ENCODE measurements at regions not wholly inside any gene's neighbourhood (a gene's known extent, or its start where the extent isn't known, plus 50 kb on each side); places are given as distances from the start of the nearest gene placed in this dataset.
"Not testable (repeated sequence)": the region's sequence is repeated elsewhere in the genome, so short reads cannot be mapped to it uniquely, and the experiment has no call there.

GRCh38 chr4:12461576-12461975 lies 1022.6 kb downstream of the RAB28 start:
- not testable (repeated sequence) for TF ChIP-seq CTCF (conservative IDR thresholded peaks at IDR 0.05; ENCODE audit: low read depth in 2 of 2)
- TF ChIP-seq, protein P1, sequence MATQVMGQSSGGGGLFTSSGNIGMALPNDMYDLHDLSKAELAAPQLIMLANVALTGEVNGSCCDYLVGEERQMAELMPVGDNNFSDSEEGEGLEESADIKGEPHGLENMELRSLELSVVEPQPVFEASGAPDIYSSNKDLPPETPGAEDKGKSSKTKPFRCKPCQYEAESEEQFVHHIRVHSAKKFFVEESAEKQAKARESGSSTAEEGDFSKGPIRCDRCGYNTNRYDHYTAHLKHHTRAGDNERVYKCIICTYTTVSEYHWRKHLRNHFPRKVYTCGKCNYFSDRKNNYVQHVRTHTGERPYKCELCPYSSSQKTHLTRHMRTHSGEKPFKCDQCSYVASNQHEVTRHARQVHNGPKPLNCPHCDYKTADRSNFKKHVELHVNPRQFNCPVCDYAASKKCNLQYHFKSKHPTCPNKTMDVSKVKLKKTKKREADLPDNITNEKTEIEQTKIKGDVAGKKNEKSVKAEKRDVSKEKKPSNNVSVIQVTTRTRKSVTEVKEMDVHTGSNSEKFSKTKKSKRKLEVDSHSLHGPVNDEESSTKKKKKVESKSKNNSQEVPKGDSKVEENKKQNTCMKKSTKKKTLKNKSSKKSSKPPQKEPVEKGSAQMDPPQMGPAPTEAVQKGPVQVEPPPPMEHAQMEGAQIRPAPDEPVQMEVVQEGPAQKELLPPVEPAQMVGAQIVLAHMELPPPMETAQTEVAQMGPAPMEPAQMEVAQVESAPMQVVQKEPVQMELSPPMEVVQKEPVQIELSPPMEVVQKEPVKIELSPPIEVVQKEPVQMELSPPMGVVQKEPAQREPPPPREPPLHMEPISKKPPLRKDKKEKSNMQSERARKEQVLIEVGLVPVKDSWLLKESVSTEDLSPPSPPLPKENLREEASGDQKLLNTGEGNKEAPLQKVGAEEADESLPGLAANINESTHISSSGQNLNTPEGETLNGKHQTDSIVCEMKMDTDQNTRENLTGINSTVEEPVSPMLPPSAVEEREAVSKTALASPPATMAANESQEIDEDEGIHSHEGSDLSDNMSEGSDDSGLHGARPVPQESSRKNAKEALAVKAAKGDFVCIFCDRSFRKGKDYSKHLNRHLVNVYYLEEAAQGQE (IDR thresholded peaks at IDR 0.05; ENCODE audit: unreplicated experiment): not testable (repeated sequence)
